GM18951 (cell line): ENCODE measurements at regions not wholly inside any gene's neighbourhood (a gene's known extent, or its start where the extent isn't known, plus 50 kb on each side); places are given as distances from the start of the nearest gene placed in this dataset.

Source experiments
- POLR2A ChIP-seq: IDR thresholded peaks from 4 replicates; pipeline ENCODE4 v1.6.1; 2011; ENCODE audit warnings: mild to moderate bottlenecking; ENCODE audit not compliant: insufficient read length, insufficient read depth; ENCODE audit errors: extremely low read depth
- in situ Hi-C: fragments of 300-500 bp; cut with MboI; formaldehyde crosslinking; loops from one replicate; pipeline ENCODE4 v1.12.0; 2022; ENCODE audit warnings: low sequenced_read_pairs, mixed read lengths, inconsistent platforms; ENCODE audit not compliant: unreplicated experiment

- in situ Hi-C loops = no loop called here
- TF ChIP-seq POLR2A = no peak
Observed at GRCh38 chr22:34946339-34946985, 119.5 kb upstream of the ISX start.

GRCh38 chr22:34950489-34950888 is 115.5 kb upstream of the ISX start:
- in situ Hi-C loops = no loop called here

GRCh38 chr22:34951212-34951611 is 114.7 kb upstream of the ISX start:
- in situ Hi-C loops = no loop called here
- TF ChIP-seq POLR2A = no peak

More at GRCh38 chr22:34950489-34950888, 115.5 kb upstream of the ISX start:
- no peak for TF ChIP-seq POLR2A

GRCh38 chr22:34960005-34960404 is 106.0 kb upstream of the ISX start:
- in situ Hi-C loops = no loop called here

GRCh38 chr22:34966980-34967565 is 98.9 kb upstream of the ISX start:
- no peak for TF ChIP-seq POLR2A
- in situ Hi-C loops = no loop called here

More at GRCh38 chr22:34960005-34960404, 106.0 kb upstream of the ISX start:
- no peak for TF ChIP-seq POLR2A

- TF ChIP-seq POLR2A = no peak
- in situ Hi-C loops = no loop called here
Observed at GRCh38 chr22:34969001-34969790, 96.8 kb upstream of the ISX start.

- TF ChIP-seq POLR2A = no peak
- in situ Hi-C loops = no loop called here
Observed at GRCh38 chr22:34971456-34971855, 94.5 kb upstream of the ISX start.

GRCh38 chr22:34972191-34972897 is 93.6 kb upstream of the ISX start:
- in situ Hi-C loops = no loop called here
- no peak for TF ChIP-seq POLR2A

GRCh38 chr22:34973016-34973415 is 92.9 kb upstream of the ISX start:
- no peak for TF ChIP-seq POLR2A
- in situ Hi-C loops = no loop called here

- in situ Hi-C loops = no loop called here
- no peak for TF ChIP-seq POLR2A
Observed at GRCh38 chr22:34973926-34974325, 92.0 kb upstream of the ISX start.

- in situ Hi-C loops = no loop called here
- no peak for TF ChIP-seq POLR2A
Observed at GRCh38 chr22:34975721-34976120, 90.2 kb upstream of the ISX start.

GRCh38 chr22:34976474-34976873 is 89.5 kb upstream of the ISX start:
- in situ Hi-C loops = no loop called here
- no peak for TF ChIP-seq POLR2A

GRCh38 chr22:34976886-34977285 is 89.1 kb upstream of the ISX start:
- in situ Hi-C loops = no loop called here

More at GRCh38 chr22:34976886-34977285, 89.1 kb upstream of the ISX start:
- no peak for TF ChIP-seq POLR2A
